ENCODE measurements at regions not wholly inside any gene's neighbourhood (a gene's known extent, or its start where the extent isn't known, plus 50 kb on each side); places are given as distances from the start of the nearest gene placed in this dataset.

DNA sequence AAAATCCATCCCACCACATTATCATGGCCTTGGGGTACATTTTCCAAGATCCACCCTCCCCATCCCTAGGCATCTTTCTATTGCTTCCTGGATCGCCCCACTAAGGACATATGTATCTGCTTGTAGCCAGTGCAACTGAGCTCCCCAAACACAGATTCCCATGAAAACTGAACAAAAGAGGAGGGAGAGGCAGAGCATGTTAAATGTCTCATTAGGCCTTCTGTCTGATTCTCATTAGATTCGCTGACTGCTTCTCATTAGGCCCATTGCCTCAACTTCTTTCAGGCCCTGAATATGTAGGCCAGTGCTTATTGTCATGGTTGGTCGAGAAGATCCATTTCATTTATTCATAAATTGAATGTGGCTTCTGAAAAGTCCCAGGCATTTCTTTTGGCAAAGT is 698.9 kb downstream of the INHBA start:
- H3K27ac ChIP-seq, result no peak overlapping the region
- H3K4me1 ChIP-seq, result no peaks in the 10 kb centered on the region
- no peaks in the 10 kb centered on the region for H3K27me3 ChIP-seq
- H3K9me3 Mint-ChIP-seq, result no peaks in the 10 kb centered on the region
- no peak overlapping the region for H3K4me2 ChIP-seq
- no peak overlapping the region for H3K27ac Mint-ChIP-seq
- DNase-seq (ENCODE audit: low spot score), result no peak
- H3K4me3 ChIP-seq, result no peak overlapping the region
- no peaks in the 10 kb centered on the region for H3K36me3 ChIP-seq
- no peaks in the 10 kb centered on the region for H3K9me3 ChIP-seq (ENCODE audit: low read depth)
- peaks cover 6% of the 10 kb centered on the region for H3K27me3 Mint-ChIP-seq (ENCODE audit: insufficient read depth, low read depth)
- H3K36me3 Mint-ChIP-seq, result no peaks in the 10 kb centered on the region
- peaks cover 8% of the 10 kb centered on the region for H3K4me1 Mint-ChIP-seq
- H2AFZ ChIP-seq (replicated peaks), result no peak overlapping the region
- TF ChIP-seq, protein P1, sequence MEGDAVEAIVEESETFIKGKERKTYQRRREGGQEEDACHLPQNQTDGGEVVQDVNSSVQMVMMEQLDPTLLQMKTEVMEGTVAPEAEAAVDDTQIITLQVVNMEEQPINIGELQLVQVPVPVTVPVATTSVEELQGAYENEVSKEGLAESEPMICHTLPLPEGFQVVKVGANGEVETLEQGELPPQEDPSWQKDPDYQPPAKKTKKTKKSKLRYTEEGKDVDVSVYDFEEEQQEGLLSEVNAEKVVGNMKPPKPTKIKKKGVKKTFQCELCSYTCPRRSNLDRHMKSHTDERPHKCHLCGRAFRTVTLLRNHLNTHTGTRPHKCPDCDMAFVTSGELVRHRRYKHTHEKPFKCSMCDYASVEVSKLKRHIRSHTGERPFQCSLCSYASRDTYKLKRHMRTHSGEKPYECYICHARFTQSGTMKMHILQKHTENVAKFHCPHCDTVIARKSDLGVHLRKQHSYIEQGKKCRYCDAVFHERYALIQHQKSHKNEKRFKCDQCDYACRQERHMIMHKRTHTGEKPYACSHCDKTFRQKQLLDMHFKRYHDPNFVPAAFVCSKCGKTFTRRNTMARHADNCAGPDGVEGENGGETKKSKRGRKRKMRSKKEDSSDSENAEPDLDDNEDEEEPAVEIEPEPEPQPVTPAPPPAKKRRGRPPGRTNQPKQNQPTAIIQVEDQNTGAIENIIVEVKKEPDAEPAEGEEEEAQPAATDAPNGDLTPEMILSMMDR (IDR thresholded peaks at IDR 0.05), result no peak
- TF ChIP-seq EZH2phosphoT487 (IDR thresholded peaks at IDR 0.05) (no peak), EZH2 (IDR thresholded peaks at IDR 0.05) (no peak)
- no peak overlapping the region for H3K4me3 Mint-ChIP-seq
- H3F3A ChIP-seq (ENCODE audit: low read depth), result no peaks in the 10 kb centered on the region
- H3K79me2 ChIP-seq (ENCODE audit: low read depth), result no peaks in the 10 kb centered on the region
- no peak overlapping the region for H3K9ac ChIP-seq
- H4K20me1 ChIP-seq (ENCODE audit: low read depth), result no peaks in the 10 kb centered on the region

DNA sequence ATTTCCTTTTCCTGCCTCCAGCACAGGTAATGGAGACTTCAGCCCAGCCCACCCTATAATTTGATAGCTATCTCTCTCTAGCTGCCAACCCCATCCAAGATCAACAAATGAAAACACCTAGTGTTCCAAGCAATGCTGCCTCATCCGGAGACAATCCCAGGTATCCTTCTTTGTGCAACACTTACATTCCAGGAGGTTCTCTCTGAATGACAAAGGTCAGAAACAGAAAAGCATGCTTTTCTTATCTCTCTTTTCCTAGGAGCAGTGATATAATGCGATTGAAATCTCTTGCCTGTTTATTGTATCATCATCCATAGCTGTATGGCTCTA is 699.3 kb downstream of the INHBA start:
- Histone ChIP-seq H3K27me3 (no peaks in the 10 kb centered on the region), H3K27ac (no peak overlapping the region), H3K4me2 (no peak overlapping the region), H3K9me3 (ENCODE audit: low read depth) (no peaks in the 10 kb centered on the region), H4K20me1 (ENCODE audit: low read depth) (no peaks in the 10 kb centered on the region), H3K4me3 (no peak overlapping the region), H3K79me2 (ENCODE audit: low read depth) (no peaks in the 10 kb centered on the region), H2AFZ (replicated peaks) (no peak overlapping the region), H3K36me3 (no peaks in the 10 kb centered on the region), H3F3A (ENCODE audit: low read depth) (no peaks in the 10 kb centered on the region), H3K4me1 (no peaks in the 10 kb centered on the region), H3K9ac (no peak overlapping the region)
- no peak for DNase-seq (ENCODE audit: low spot score)
- no peak for TF ChIP-seq EZH2 (IDR thresholded peaks at IDR 0.05)
- no peak for TF ChIP-seq EZH2phosphoT487 (IDR thresholded peaks at IDR 0.05)
- TF ChIP-seq, protein P1 (IDR thresholded peaks at IDR 0.05), result no peak
- Mint-ChIP-seq H3K9me3 (no peaks in the 10 kb centered on the region), H3K27ac (no peak overlapping the region), H3K27me3 (ENCODE audit: insufficient read depth, low read depth) (peaks cover 4% of the 10 kb centered on the region), H3K4me1 (peaks cover 8% of the 10 kb centered on the region), H3K4me3 (no peak overlapping the region), H3K36me3 (no peaks in the 10 kb centered on the region)

DNA sequence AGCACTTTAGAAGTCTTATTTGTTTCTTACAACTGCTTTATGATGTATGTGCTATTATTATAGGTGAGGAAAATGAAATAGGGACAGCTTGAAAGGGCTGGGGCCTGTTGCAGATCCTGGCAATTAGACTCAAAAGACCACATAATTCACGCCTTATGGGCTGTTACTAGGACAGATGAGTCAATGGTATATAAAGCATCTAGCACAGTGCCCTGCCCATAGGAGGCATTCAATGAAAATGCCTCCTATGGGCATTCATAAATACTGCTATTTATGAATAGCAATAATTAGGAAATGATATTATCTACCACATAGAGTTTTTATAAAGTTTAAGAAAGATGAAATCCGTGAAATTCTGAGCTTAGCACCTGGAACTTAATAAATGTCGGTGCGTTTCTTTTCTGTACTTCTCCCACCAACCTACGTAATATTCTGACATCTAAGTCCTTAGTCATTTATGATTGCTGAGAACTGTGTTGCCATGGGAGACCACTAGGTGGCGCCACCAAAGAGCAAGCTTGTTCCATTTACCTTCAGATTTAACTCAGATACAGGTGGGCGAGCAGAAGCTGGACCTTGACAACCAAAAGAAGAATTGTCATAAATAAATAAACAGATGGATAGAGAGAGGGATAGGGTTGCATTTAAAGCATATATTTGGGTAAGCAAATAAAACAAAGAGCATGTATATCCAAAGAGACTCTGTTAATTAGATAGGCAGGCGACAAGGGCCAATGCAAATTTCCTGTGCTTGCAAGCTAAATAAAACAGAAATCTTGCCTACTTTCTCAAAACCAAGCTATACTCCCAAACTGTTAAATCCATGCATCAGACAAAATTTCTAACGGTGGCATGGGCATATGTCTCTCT is 699.9 kb downstream of the INHBA start:
- Histone ChIP-seq H3K27me3 (no peaks in the 10 kb centered on the region), H3F3A (ENCODE audit: low read depth) (no peaks in the 10 kb centered on the region), H3K4me2 (no peak overlapping the region), H3K9me3 (ENCODE audit: low read depth) (no peaks in the 10 kb centered on the region), H3K9ac (no peak overlapping the region), H3K79me2 (ENCODE audit: low read depth) (no peaks in the 10 kb centered on the region), H2AFZ (replicated peaks) (no peak overlapping the region), H4K20me1 (ENCODE audit: low read depth) (no peaks in the 10 kb centered on the region), H3K4me1 (no peaks in the 10 kb centered on the region), H3K27ac (no peak overlapping the region), H3K4me3 (no peak overlapping the region), H3K36me3 (no peaks in the 10 kb centered on the region)
- H3K9me3 Mint-ChIP-seq, result no peaks in the 10 kb centered on the region
- no peaks in the 10 kb centered on the region for H3K36me3 Mint-ChIP-seq
- H3K4me1 Mint-ChIP-seq, result peaks cover 8% of the 10 kb centered on the region
- DNase-seq (ENCODE audit: low spot score), result peak; percentile 67
- no peak overlapping the region for H3K4me3 Mint-ChIP-seq
- TF ChIP-seq EZH2phosphoT487 (IDR thresholded peaks at IDR 0.05) (no peak), EZH2 (IDR thresholded peaks at IDR 0.05) (no peak)
- TF ChIP-seq, protein P1 (IDR thresholded peaks at IDR 0.05), result peak; percentile 99
- H3K27me3 Mint-ChIP-seq (ENCODE audit: insufficient read depth, low read depth), result peaks cover 2% of the 10 kb centered on the region
- no peak overlapping the region for H3K27ac Mint-ChIP-seq

All from neural progenitor cell (in vitro differentiated cells).